Neural progenitor cell (in vitro differentiated cells): ENCODE measurements at regions not wholly inside any gene's neighbourhood (a gene's known extent, or its start where the extent isn't known, plus 50 kb on each side); places are given as distances from the start of the nearest gene placed in this dataset.
A peak's percentile ranks its signal among the peaks of the same experiment; 100 is the strongest.

Experiments
- DNase-seq: peaks from one replicate; pipeline ENCODE4 v3.0.0-alpha.2; 2016; ENCODE audit warnings: low spot score
- H2AFZ ChIP-seq: fragments of 200-600 bp; sonication (generic); replicated peaks from 2 replicates; pipeline ENCODE4 v1.6.1; 2016; ENCODE audit warnings: antibody characterized with exemption
- H3F3A ChIP-seq: fragments of 200-600 bp; sonication (generic); 2 replicates; pipeline ENCODE4 v1.6.1; 2016; ENCODE audit warnings: antibody characterized with exemption, low read depth
- H3K27ac ChIP-seq: fragments of 200-600 bp; sonication (generic); 2 replicates; pipeline ENCODE4 v1.5.1; 2016; ENCODE audit warnings: mild to moderate bottlenecking
- H3K27me3 ChIP-seq: fragments of 200-600 bp; sonication (generic); 2 replicates; pipeline ENCODE4 v1.6.1; 2016; ENCODE audit warnings: mild to moderate bottlenecking, moderate library complexity
- H3K36me3 ChIP-seq: fragments of 200-600 bp; sonication (generic); 2 replicates; pipeline ENCODE4 v1.5.1; 2016
- H3K4me1 ChIP-seq: fragments of 200-600 bp; sonication (generic); 2 replicates; pipeline ENCODE4 v1.6.1; 2016; ENCODE audit warnings: mixed run types
- H3K4me2 ChIP-seq: fragments of 200-600 bp; sonication (generic); 2 replicates; pipeline ENCODE4 v1.6.1; 2016
- H3K4me3 ChIP-seq: fragments of 200-600 bp; sonication (generic); 2 replicates; pipeline ENCODE4 v1.5.1; 2016
- H3K79me2 ChIP-seq: fragments of 200-600 bp; sonication (generic); 2 replicates; pipeline ENCODE4 v1.6.1; 2016; ENCODE audit warnings: low read depth
- H3K9ac ChIP-seq: fragments of 200-600 bp; sonication (generic); 2 replicates; pipeline ENCODE4 v1.6.1; 2016
- H3K9me3 ChIP-seq: fragments of 200-600 bp; sonication (generic); 2 replicates; pipeline ENCODE4 v1.5.1; 2016; ENCODE audit warnings: low read depth
- H4K20me1 ChIP-seq: fragments of 200-600 bp; sonication (generic); 2 replicates; pipeline ENCODE4 v1.6.1; 2016; ENCODE audit warnings: low read depth
- H3K27ac Mint-ChIP-seq: 3 replicates; pipeline ENCODE4 v1.8.0; 2021; ENCODE audit warnings: mixed read lengths
- H3K27me3 Mint-ChIP-seq: 2 replicates; pipeline ENCODE4 v1.8.0; 2022; ENCODE audit warnings: low read depth, mild to moderate bottlenecking, inconsistent platforms, moderate library complexity, mixed read lengths; ENCODE audit not compliant: insufficient read depth
- H3K36me3 Mint-ChIP-seq: 3 replicates; pipeline ENCODE4 v1.8.0; 2021; ENCODE audit warnings: mixed read lengths
- H3K4me1 Mint-ChIP-seq: 3 replicates; pipeline ENCODE4 v1.8.0; 2021; ENCODE audit warnings: mixed read lengths
- H3K4me3 Mint-ChIP-seq: 3 replicates; pipeline ENCODE4 v1.8.0; 2021; ENCODE audit warnings: mild to moderate bottlenecking, moderate library complexity, mixed read lengths
- H3K9me3 Mint-ChIP-seq: 3 replicates; pipeline ENCODE4 v1.8.0; 2020; ENCODE audit warnings: mixed read lengths
- CTCF ChIP-seq: fragments of 200-600 bp; sonication (generic); IDR thresholded peaks from 2 replicates; pipeline ENCODE4 v1.5.1; 2017; ENCODE audit warnings: antibody characterized with exemption, mild to moderate bottlenecking
- EZH2 ChIP-seq: fragments of 200-600 bp; sonication (generic); IDR thresholded peaks from 2 replicates; pipeline ENCODE4 v1.6.1; 2017; ENCODE audit warnings: antibody characterized with exemption, mild to moderate bottlenecking, moderate library complexity
- EZH2phosphoT487 ChIP-seq: fragments of 200-600 bp; sonication (generic); IDR thresholded peaks from 2 replicates; pipeline ENCODE4 v1.6.1; 2017; ENCODE audit warnings: antibody characterized with exemption

GRCh38 chr1:4397196-4397595 lies 257.2 kb upstream of the AJAP1 start:
- Mint-ChIP-seq H3K4me3 (peak overlapping the region; percentile 46), H3K36me3 (peaks cover 2% of the 10 kb centered on the region), H3K9me3 (peaks cover 19% of the 10 kb centered on the region), H3K27ac (no peak overlapping the region), H3K4me1 (peaks cover 41% of the 10 kb centered on the region), H3K27me3 (peaks cover 13% of the 10 kb centered on the region)
- no peaks in the 10 kb centered on the region for H3K36me3 ChIP-seq
- H3K4me2 ChIP-seq = no peak overlapping the region
- TF ChIP-seq CTCF (no peak), EZH2 (no peak), EZH2phosphoT487 (no peak)
- no peaks in the 10 kb centered on the region for H4K20me1 ChIP-seq
- H2AFZ ChIP-seq = no peak overlapping the region
- H3K4me3 ChIP-seq = no peak overlapping the region
- no peaks in the 10 kb centered on the region for H3K27me3 ChIP-seq
- no peak overlapping the region for H3K9ac ChIP-seq
- peaks cover 9% of the 10 kb centered on the region for H3K9me3 ChIP-seq
- no peak overlapping the region for H3K27ac ChIP-seq
- no peaks in the 10 kb centered on the region for H3F3A ChIP-seq
- peaks cover 12% of the 10 kb centered on the region for H3K4me1 ChIP-seq
- DNase-seq = no peak
- no peaks in the 10 kb centered on the region for H3K79me2 ChIP-seq

GRCh38 chr1:4402032-4402431 lies 252.4 kb upstream of the AJAP1 start:
- H3K27me3 ChIP-seq = no peaks in the 10 kb centered on the region
- H3F3A ChIP-seq = no peaks in the 10 kb centered on the region
- no peaks in the 10 kb centered on the region for H3K36me3 Mint-ChIP-seq
- H3K4me3 ChIP-seq = no peak overlapping the region
- H2AFZ ChIP-seq = no peak overlapping the region
- no peak overlapping the region for H3K27ac Mint-ChIP-seq
- H3K4me2 ChIP-seq = no peak overlapping the region
- H3K79me2 ChIP-seq = no peaks in the 10 kb centered on the region
- H3K9me3 ChIP-seq = no peaks in the 10 kb centered on the region
- no peaks in the 10 kb centered on the region for H3K9me3 Mint-ChIP-seq
- no peak overlapping the region for H3K27ac ChIP-seq
- H3K36me3 ChIP-seq = no peaks in the 10 kb centered on the region
- H3K4me1 Mint-ChIP-seq = peaks cover 32% of the 10 kb centered on the region
- no peak for DNase-seq
- TF ChIP-seq CTCF = no peak
- TF ChIP-seq EZH2 = no peak
- TF ChIP-seq EZH2phosphoT487 = no peak
- H3K9ac ChIP-seq = no peak overlapping the region
- H3K27me3 Mint-ChIP-seq = peaks cover 10% of the 10 kb centered on the region
- H3K4me3 Mint-ChIP-seq = no peak overlapping the region
- H4K20me1 ChIP-seq = no peaks in the 10 kb centered on the region
- peaks cover 5% of the 10 kb centered on the region for H3K4me1 ChIP-seq

GRCh38 chr1:4404854-4405590 lies 249.4 kb upstream of the AJAP1 start:
- H3K9me3 ChIP-seq = no peaks in the 10 kb centered on the region
- H3K27me3 Mint-ChIP-seq = peaks cover 6% of the 10 kb centered on the region
- H3K27ac ChIP-seq = no peak overlapping the region

More at GRCh38 chr1:4404854-4405590, 249.4 kb upstream of the AJAP1 start:
- H3K36me3 ChIP-seq = no peaks in the 10 kb centered on the region
- Mint-ChIP-seq H3K36me3 (no peaks in the 10 kb centered on the region), H3K4me1 (peaks cover 7% of the 10 kb centered on the region), H3K9me3 (no peaks in the 10 kb centered on the region), H3K4me3 (peak overlapping the region; percentile 8), H3K27ac (no peak overlapping the region)
- H3K27me3 ChIP-seq = no peaks in the 10 kb centered on the region
- no peak overlapping the region for H3K9ac ChIP-seq
- H2AFZ ChIP-seq = no peak overlapping the region
- no peaks in the 10 kb centered on the region for H3F3A ChIP-seq
- no peak for TF ChIP-seq EZH2
- TF ChIP-seq CTCF = no peak
- no peak for TF ChIP-seq EZH2phosphoT487
- DNase-seq = no peak
- H3K79me2 ChIP-seq = no peaks in the 10 kb centered on the region
- no peak overlapping the region for H3K4me2 ChIP-seq
- H4K20me1 ChIP-seq = no peaks in the 10 kb centered on the region
- no peaks in the 10 kb centered on the region for H3K4me1 ChIP-seq
- no peak overlapping the region for H3K4me3 ChIP-seq
